SK-N-SH (cell line): ENCODE measurements at regions not wholly inside any gene's neighbourhood (a gene's known extent, or its start where the extent isn't known, plus 50 kb on each side); places are given as distances from the start of the nearest gene placed in this dataset.
A peak's percentile ranks its signal among the peaks of the same experiment; 100 is the strongest.

Source experiments
- CTCF ChIA-PET: fragments of 300-600, 350-600 bp; formaldehyde crosslinking; extraction: SDS; loops from one replicate; lab custom pipeline; 2021; lab: Yijun Ruan, JAX
- POLR2A ChIA-PET: fragments of 350-600 bp; sonication (Branson Sonifier 250); formaldehyde crosslinking; extraction: SDS; loops from one replicate; lab custom pipeline; 2020; ENCODE audit warnings: antibody characterized with exemption, inconsistent platforms; lab: Yijun Ruan, JAX
- DNase-seq: peaks from one replicate; pipeline ENCODE4 v3.0.0; 2012
- H2AFZ ChIP-seq: fragments of 200-600 bp; sonication (generic); 2 replicates; pipeline ENCODE4 v1.8.1; 2016; ENCODE audit warnings: antibody characterized with exemption, mild to moderate bottlenecking, low read depth
- H3F3A ChIP-seq: fragments of 200-600 bp; sonication (generic); replicated peaks from 2 replicates; pipeline ENCODE3; 2016; ENCODE audit warnings: antibody characterized with exemption, mild to moderate bottlenecking; ENCODE audit not compliant: insufficient read depth
- H3K27ac ChIP-seq, 2 experiments: fragments of 200-500 bp in 1 of 2; fragments of 200-600 bp in 1 of 2; sonication (Bioruptor generic) in 1 of 2; sonication (generic), shearing (Covaris generic) in 1 of 2; 2 replicates each; pipeline versions ENCODE4 v1.5.1 to v1.6.1; 2014 to 2016; ENCODE audit warnings: low read depth in 2 of 2, inconsistent platforms in 1 of 2, low read length in 1 of 2, mild to moderate bottlenecking in 1 of 2, mixed read lengths in 1 of 2
- H3K27me3 ChIP-seq: fragments of 200-600 bp; sonication (generic), shearing (Covaris generic); 2 replicates; pipeline ENCODE4 v1.6.1; 2016; ENCODE audit warnings: mixed run types; ENCODE audit not compliant: insufficient read depth
- H3K36me3 ChIP-seq, 2 experiments: fragments of 200-500 bp in 1 of 2; fragments of 200-600 bp in 1 of 2; sonication (Bioruptor generic) in 1 of 2; sonication (generic) in 1 of 2; replicated peaks in 1 of 2; 2 replicates each; pipeline versions ENCODE3 to v1.5.1; 2014 to 2016; ENCODE audit warnings: low read length in 1 of 2, mild to moderate bottlenecking in 1 of 2; ENCODE audit not compliant: insufficient read depth in 2 of 2, control insufficient read depth in 1 of 2
- H3K4me1 ChIP-seq, 2 experiments: fragments of 200-500 bp in 1 of 2; fragments of 200-600 bp in 1 of 2; sonication (Bioruptor generic) in 1 of 2; sonication (generic), shearing (Covaris generic) in 1 of 2; 2 replicates each; pipeline versions ENCODE4 v1.5.1 to v1.6.1; 2014 to 2016; ENCODE audit warnings: low read depth in 1 of 2, low read length in 1 of 2, mixed run types in 1 of 2; ENCODE audit not compliant: insufficient read depth in 2 of 2, control insufficient read depth in 1 of 2
- H3K4me2 ChIP-seq: fragments of 200-600 bp; sonication (generic), shearing (Covaris generic); 2 replicates; pipeline ENCODE4 v1.6.1; 2017; ENCODE audit warnings: mixed run types
- H3K4me3 ChIP-seq, 2 experiments: fragments of 200-500 bp in 1 of 2; fragments of 200-600 bp in 1 of 2; sonication (Bioruptor generic) in 1 of 2; sonication (generic), shearing (Covaris generic) in 1 of 2; 2 replicates each; pipeline versions ENCODE4 v1.5.1 to v1.8.1; 2014 to 2016; ENCODE audit warnings: low read depth in 2 of 2, inconsistent platforms in 1 of 2, low read length in 1 of 2, mild to moderate bottlenecking in 1 of 2, mixed read lengths in 1 of 2, moderate library complexity in 1 of 2
- H3K79me2 ChIP-seq: fragments of 200-600 bp; sonication (generic); 2 replicates; pipeline ENCODE4 v1.8.1; 2017; ENCODE audit warnings: mild to moderate bottlenecking; ENCODE audit not compliant: insufficient read depth
- H3K9ac ChIP-seq: fragments of 200-600 bp; sonication (generic); 2 replicates; pipeline ENCODE4 v1.6.1; 2017; ENCODE audit warnings: mixed run types
- H3K9me2 ChIP-seq: fragments of 200-600 bp; sonication (generic); 2 replicates; pipeline ENCODE4 v1.6.1; 2017; ENCODE audit warnings: mixed run types
- H3K9me3 ChIP-seq: fragments of 200-600 bp; sonication (generic); 2 replicates; pipeline ENCODE4 v1.6.1; 2017; ENCODE audit warnings: mixed run types, mild to moderate bottlenecking, moderate library complexity
- H4K20me1 ChIP-seq: fragments of 200-600 bp; sonication (generic); 2 replicates; pipeline ENCODE4 v1.6.1; 2017; ENCODE audit warnings: mild to moderate bottlenecking, mixed run types; ENCODE audit not compliant: insufficient read depth
- EP300 ChIP-seq, 2 experiments: IDR thresholded peaks; 2 replicates each; pipeline versions ENCODE4 v1.4.0 to v1.6.1; 2012; ENCODE audit warnings: borderline replicate concordance in 1 of 2, low read depth in 1 of 2, low read length in 1 of 2
- FOSL2 ChIP-seq: IDR thresholded peaks from 2 replicates; pipeline ENCODE4 v1.4.0; 2012; ENCODE audit warnings: low read depth, mild to moderate bottlenecking, moderate library complexity, borderline replicate concordance
- GATA2 ChIP-seq: sonication (generic); formaldehyde crosslinking; IDR thresholded peaks from 2 replicates; pipeline ENCODE4 v1.5.0; 2020; ENCODE audit warnings: mild to moderate bottlenecking, missing genetic modification reagents
- IRF3 ChIP-seq: fragments of 150-350 bp; IDR thresholded peaks from 2 replicates; pipeline ENCODE4 v1.6.1; 2016; ENCODE audit warnings: mild to moderate bottlenecking, low read depth, low read length
- JUND ChIP-seq: IDR thresholded peaks from 2 replicates; pipeline ENCODE4 v1.4.0; 2012
- MEF2A ChIP-seq: IDR thresholded peaks from 2 replicates; pipeline ENCODE4 v1.4.0; 2012; ENCODE audit warnings: low read depth, borderline replicate concordance
- NRF1 ChIP-seq: IDR thresholded peaks from 2 replicates; pipeline ENCODE4 v1.6.1; 2012; ENCODE audit warnings: low read depth, mild to moderate bottlenecking, low read length
- POLR2AphosphoS5 ChIP-seq: IDR thresholded peaks from 2 replicates; pipeline ENCODE4 v1.6.1; 2012; ENCODE audit warnings: low read depth, low read length
- REST ChIP-seq: IDR thresholded peaks from 2 replicates; pipeline ENCODE4 v1.6.1; 2012; ENCODE audit warnings: mild to moderate bottlenecking, low read depth, low read length, moderate library complexity
- RFX5 ChIP-seq: IDR thresholded peaks from 2 replicates; pipeline ENCODE4 v1.6.1; 2012; ENCODE audit warnings: mild to moderate bottlenecking, improper control_type of control experiment, low read length
- TAF1 ChIP-seq: IDR thresholded peaks from 2 replicates; pipeline ENCODE4 v1.6.1; 2012; ENCODE audit warnings: low read depth, mild to moderate bottlenecking, low read length, moderate library complexity, borderline replicate concordance
- TCF12 ChIP-seq: IDR thresholded peaks from 2 replicates; pipeline ENCODE4 v1.4.0; 2012
- USF1 ChIP-seq: IDR thresholded peaks from 2 replicates; pipeline ENCODE4 v1.4.0; 2012; ENCODE audit warnings: low read depth, borderline replicate concordance
- USF2 ChIP-seq: fragments of 150-350 bp; IDR thresholded peaks from 2 replicates; pipeline ENCODE4 v1.6.1; 2017; ENCODE audit warnings: antibody characterized with exemption, low read length, low read depth, borderline replicate concordance
- WGBS: methylation state at CpG from one replicate; pipeline ENCODE4 v1.1.6; 2017; ENCODE audit warnings: low lambda C conversion rate; 5-methylcytosine and 5-hydroxymethylcytosine counted together

GRCh38 chr2:146572598-146572997 lies 1272.2 kb upstream of the ACVR2A start:
- Histone ChIP-seq H3K4me2 (peak overlapping the region; percentile 63), H3K27ac (peak overlapping the region; percentile 2 to 11; a peak in 2 of 4 replicates)
- POLR2A ChIA-PET = no interaction called here

GRCh38 chr2:146561996-146562395 lies 1282.8 kb upstream of the ACVR2A start:
- TF ChIP-seq EP300 (IDR thresholded peaks at IDR 0.05; ENCODE audit: borderline replicate concordance in 1 of 2, low read depth in 1 of 2, low read length in 1 of 2) (no peak), IRF3 (no peak), RFX5 (no peak), JUND (no peak), TCF12 (no peak), USF2 (no peak), MEF2A (no peak), NRF1 (no peak), GATA2 (no peak), USF1 (no peak), POLR2AphosphoS5 (no peak), TAF1 (no peak)
- no peaks in the 10 kb centered on the region for H3K9me2 ChIP-seq
- H3K9me3 ChIP-seq = no peaks in the 10 kb centered on the region
- H3F3A ChIP-seq = no peaks in the 10 kb centered on the region
- no peak overlapping the region for H3K27ac ChIP-seq
- no peaks in the 10 kb centered on the region for H3K79me2 ChIP-seq
- DNase-seq = no peak
- H4K20me1 ChIP-seq = no peaks in the 10 kb centered on the region
- no peaks in the 10 kb centered on the region for H3K27me3 ChIP-seq
- no peak overlapping the region for H3K4me3 ChIP-seq
- CTCF ChIA-PET = interaction anchor here (1.5 kb wide), 1 partner anchor 9 kb away, joined by 3 read pairs; no protein-coding TSS in a partner anchor
- POLR2A ChIA-PET = no interaction called here
- H3K36me3 ChIP-seq = no peaks in the 10 kb centered on the region
- no peak overlapping the region for H3K9ac ChIP-seq
- no peaks in the 10 kb centered on the region for H3K4me1 ChIP-seq
- H2AFZ ChIP-seq = no peak overlapping the region
- no peak overlapping the region for H3K4me2 ChIP-seq
- 74% methylated on average over 1 of the region's 1 CpG for WGBS

More at GRCh38 chr2:146572598-146572997, 1272.2 kb upstream of the ACVR2A start:
- Histone ChIP-seq H3K27me3 (no peaks in the 10 kb centered on the region), H3K9me3 (no peaks in the 10 kb centered on the region), H4K20me1 (no peaks in the 10 kb centered on the region), H3K9ac (no peak overlapping the region), H3K4me1 (peaks cover 0 to 3% of the 10 kb centered on the region in 2 experiments; a peak in 2 of 4 replicates), H3K79me2 (no peaks in the 10 kb centered on the region), H3K36me3 (no peaks in the 10 kb centered on the region), H3F3A (no peaks in the 10 kb centered on the region), H3K9me2 (no peaks in the 10 kb centered on the region), H2AFZ (0 out of 2 replicates have a peak overlapping the region, but pooled peaks have one; percentile 42), H3K4me3 (no peak overlapping the region; a peak in 1 of 4 replicates)
- WGBS = 22% methylated on average over 1 of the region's 1 CpG
- CTCF ChIA-PET = no interaction called here
- TF ChIP-seq REST (no peak), JUND (0 out of 2 replicates have a peak, but pooled peaks have one; percentile 11), FOSL2 (peak; percentile 19; the same call in 1 of the 2 replicates), TCF12 (0 out of 2 replicates have a peak, but pooled peaks have one; percentile 8)
- no peak for DNase-seq
